ENCODE measurements at regions not wholly inside any gene's neighbourhood (a gene's known extent, or its start where the extent isn't known, plus 50 kb on each side); places are given as distances from the start of the nearest gene placed in this dataset.

DNA sequence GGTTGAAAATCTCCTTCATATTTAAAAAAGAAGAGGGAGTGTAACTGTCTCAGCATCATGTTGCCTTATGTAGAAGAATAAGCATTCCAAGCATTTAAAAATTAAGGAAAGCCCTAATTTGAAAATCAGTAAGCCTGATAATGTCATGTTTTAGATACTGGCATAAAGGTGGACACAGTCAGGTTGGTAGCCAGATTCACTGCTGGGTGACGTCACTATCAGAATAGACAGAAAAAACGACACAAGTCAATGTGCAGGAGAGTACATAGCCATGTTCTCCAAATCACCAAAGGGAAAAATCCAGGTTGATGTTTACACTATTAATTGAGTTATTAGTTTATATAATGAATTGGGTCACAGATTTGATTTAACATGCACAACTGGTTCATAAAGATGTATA, 50.8 kb upstream of the POU3F2 start:
- DNase-seq, result no peak
